ENCODE measurements at regions not wholly inside any gene's neighbourhood (a gene's known extent, or its start where the extent isn't known, plus 50 kb on each side); places are given as distances from the start of the nearest gene placed in this dataset.

DNA sequence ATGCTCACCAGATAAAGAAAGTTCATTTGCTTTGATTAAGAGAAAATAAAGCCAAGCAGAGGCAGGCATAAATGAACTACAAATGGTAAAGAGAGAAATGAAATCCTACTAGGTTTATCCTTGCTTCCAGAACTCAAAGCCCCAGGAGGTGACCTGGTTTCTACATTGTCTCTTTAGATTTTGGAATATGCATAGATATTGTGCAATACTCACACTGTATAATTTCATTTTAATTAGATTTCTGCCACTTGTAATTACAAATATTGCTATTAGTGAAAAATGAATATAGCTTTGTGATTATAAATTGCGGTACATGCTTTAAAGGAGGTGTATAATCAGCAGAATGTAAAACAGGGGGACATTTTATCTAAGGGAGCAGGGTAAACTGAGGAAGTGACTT lies 76.9 kb upstream of the NRXN1 start:
- DNase-seq: no peak

DNA sequence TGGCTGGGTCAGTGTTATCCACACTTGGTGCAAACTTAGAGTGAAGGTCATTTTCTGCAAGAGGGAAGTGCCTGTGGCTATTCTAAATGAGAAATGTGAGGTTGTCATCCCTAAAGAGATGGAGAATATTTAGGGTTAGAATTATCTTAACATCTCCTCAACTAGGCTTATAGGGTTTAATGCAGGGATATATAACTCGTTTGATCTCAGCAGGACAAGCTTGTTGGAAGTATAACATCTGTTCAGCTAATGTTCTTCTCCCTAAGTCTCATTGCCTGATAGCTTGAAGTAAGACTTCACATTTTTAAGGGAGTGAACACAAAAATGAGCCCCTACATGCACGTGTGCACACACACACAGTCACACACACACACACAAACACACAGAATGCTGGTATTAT lies 75.9 kb upstream of the NRXN1 start:
- no peak for DNase-seq

- no peak for DNase-seq
Measured at GRCh38 chr2:51105811-51106210, 73.9 kb upstream of the NRXN1 start.

- DNase-seq: no peak
Measured at GRCh38 chr2:51103205-51103604, 71.3 kb upstream of the NRXN1 start.

GRCh38 chr2:51093016-51093415 lies 61.1 kb upstream of the NRXN1 start:
- DNase-seq: no peak

DNA sequence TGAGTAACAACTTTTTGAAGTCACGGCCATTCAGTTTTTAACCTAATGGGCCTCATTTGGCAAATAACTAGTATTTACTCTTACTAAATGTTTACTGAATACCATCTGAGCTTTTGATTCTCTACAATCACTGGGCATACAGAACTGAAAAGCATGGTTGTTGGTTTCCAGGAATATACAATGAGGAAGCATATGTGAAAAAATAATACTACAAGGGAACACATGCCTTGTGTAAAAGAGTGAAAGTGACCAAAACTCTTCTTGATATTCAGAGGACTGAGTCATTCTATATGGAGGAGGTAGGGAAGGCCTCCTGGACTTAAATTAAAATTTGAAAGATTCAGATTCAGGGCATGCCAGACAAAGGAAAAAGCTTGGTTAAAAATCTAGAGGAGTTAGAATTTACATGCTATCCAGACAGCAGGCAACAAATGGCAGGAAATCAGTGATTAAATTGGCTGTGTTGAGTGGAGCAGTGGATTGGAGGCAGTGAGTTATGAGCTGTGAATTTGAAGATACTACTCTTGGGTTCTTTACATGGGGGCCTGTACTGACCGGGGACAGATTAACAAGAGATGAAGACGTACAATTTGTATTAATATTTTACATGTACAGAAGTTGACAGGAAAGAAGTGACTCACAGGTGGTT lies 53.6 kb upstream of the NRXN1 start:
- DNase-seq: no peak

DNA sequence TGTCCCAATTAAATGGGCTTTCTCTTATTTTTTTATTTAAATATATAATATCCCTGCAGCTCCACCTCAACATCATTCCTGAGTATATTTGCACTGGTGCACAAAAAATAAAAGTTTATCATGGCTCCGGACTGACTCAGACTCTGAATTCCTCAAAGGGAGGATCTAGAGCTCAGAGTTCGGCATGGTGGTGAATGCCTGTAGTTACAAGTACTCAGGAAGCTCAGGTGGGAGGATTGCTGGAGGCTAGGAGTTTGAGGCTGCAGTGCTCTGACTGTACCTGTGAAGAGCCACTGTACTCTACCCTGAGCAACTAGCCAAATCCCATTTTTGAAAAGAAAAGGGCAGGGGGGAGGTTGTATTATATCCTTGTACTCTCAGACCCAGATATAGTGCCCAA lies 52.8 kb upstream of the NRXN1 start:
- DNase-seq: no peak

Measured in activated CD4-positive, alpha-beta T cell treated with anti-CD3 and anti-CD28 coated beads for 48 hours (primary cell).